SK-N-SH (cell line): ENCODE measurements at regions not wholly inside any gene's neighbourhood (a gene's known extent, or its start where the extent isn't known, plus 50 kb on each side); places are given as distances from the start of the nearest gene placed in this dataset.

ENCODE experiments used
- CTCF ChIA-PET: fragments of 300-600, 350-600 bp; formaldehyde crosslinking; extraction: SDS; loops from one replicate; lab custom pipeline; 2021; lab: Yijun Ruan, JAX
- POLR2A ChIA-PET: fragments of 350-600 bp; sonication (Branson Sonifier 250); formaldehyde crosslinking; extraction: SDS; loops from one replicate; lab custom pipeline; 2020; ENCODE audit warnings: antibody characterized with exemption, inconsistent platforms; lab: Yijun Ruan, JAX
- DNase-seq: peaks from one replicate; pipeline ENCODE4 v3.0.0; 2012
- H2AFZ ChIP-seq: fragments of 200-600 bp; sonication (generic); 2 replicates; pipeline ENCODE4 v1.8.1; 2016; ENCODE audit warnings: antibody characterized with exemption, mild to moderate bottlenecking, low read depth
- H3F3A ChIP-seq: fragments of 200-600 bp; sonication (generic); replicated peaks from 2 replicates; pipeline ENCODE3; 2016; ENCODE audit warnings: antibody characterized with exemption, mild to moderate bottlenecking; ENCODE audit not compliant: insufficient read depth
- H3K27ac ChIP-seq, 2 experiments: fragments of 200-500 bp in 1 of 2; fragments of 200-600 bp in 1 of 2; sonication (Bioruptor generic) in 1 of 2; sonication (generic), shearing (Covaris generic) in 1 of 2; 2 replicates each; pipeline versions ENCODE4 v1.5.1 to v1.6.1; 2014 to 2016; ENCODE audit warnings: low read depth in 2 of 2, inconsistent platforms in 1 of 2, low read length in 1 of 2, mild to moderate bottlenecking in 1 of 2, mixed read lengths in 1 of 2
- H3K27me3 ChIP-seq: fragments of 200-600 bp; sonication (generic), shearing (Covaris generic); 2 replicates; pipeline ENCODE4 v1.6.1; 2016; ENCODE audit warnings: mixed run types; ENCODE audit not compliant: insufficient read depth
- H3K36me3 ChIP-seq, 2 experiments: fragments of 200-500 bp in 1 of 2; fragments of 200-600 bp in 1 of 2; sonication (Bioruptor generic) in 1 of 2; sonication (generic) in 1 of 2; replicated peaks in 1 of 2; 2 replicates each; pipeline versions ENCODE3 to v1.5.1; 2014 to 2016; ENCODE audit warnings: low read length in 1 of 2, mild to moderate bottlenecking in 1 of 2; ENCODE audit not compliant: insufficient read depth in 2 of 2, control insufficient read depth in 1 of 2
- H3K4me1 ChIP-seq, 2 experiments: fragments of 200-500 bp in 1 of 2; fragments of 200-600 bp in 1 of 2; sonication (Bioruptor generic) in 1 of 2; sonication (generic), shearing (Covaris generic) in 1 of 2; 2 replicates each; pipeline versions ENCODE4 v1.5.1 to v1.6.1; 2014 to 2016; ENCODE audit warnings: low read depth in 1 of 2, low read length in 1 of 2, mixed run types in 1 of 2; ENCODE audit not compliant: insufficient read depth in 2 of 2, control insufficient read depth in 1 of 2
- H3K4me2 ChIP-seq: fragments of 200-600 bp; sonication (generic), shearing (Covaris generic); 2 replicates; pipeline ENCODE4 v1.6.1; 2017; ENCODE audit warnings: mixed run types
- H3K4me3 ChIP-seq, 2 experiments: fragments of 200-500 bp in 1 of 2; fragments of 200-600 bp in 1 of 2; sonication (Bioruptor generic) in 1 of 2; sonication (generic), shearing (Covaris generic) in 1 of 2; 2 replicates each; pipeline versions ENCODE4 v1.5.1 to v1.8.1; 2014 to 2016; ENCODE audit warnings: low read depth in 2 of 2, inconsistent platforms in 1 of 2, low read length in 1 of 2, mild to moderate bottlenecking in 1 of 2, mixed read lengths in 1 of 2, moderate library complexity in 1 of 2
- H3K79me2 ChIP-seq: fragments of 200-600 bp; sonication (generic); 2 replicates; pipeline ENCODE4 v1.8.1; 2017; ENCODE audit warnings: mild to moderate bottlenecking; ENCODE audit not compliant: insufficient read depth
- H3K9ac ChIP-seq: fragments of 200-600 bp; sonication (generic); 2 replicates; pipeline ENCODE4 v1.6.1; 2017; ENCODE audit warnings: mixed run types
- H3K9me2 ChIP-seq: fragments of 200-600 bp; sonication (generic); 2 replicates; pipeline ENCODE4 v1.6.1; 2017; ENCODE audit warnings: mixed run types
- H3K9me3 ChIP-seq: fragments of 200-600 bp; sonication (generic); 2 replicates; pipeline ENCODE4 v1.6.1; 2017; ENCODE audit warnings: mixed run types, mild to moderate bottlenecking, moderate library complexity
- H4K20me1 ChIP-seq: fragments of 200-600 bp; sonication (generic); 2 replicates; pipeline ENCODE4 v1.6.1; 2017; ENCODE audit warnings: mild to moderate bottlenecking, mixed run types; ENCODE audit not compliant: insufficient read depth
- ELF1 ChIP-seq: IDR thresholded peaks from 2 replicates; pipeline ENCODE4 v1.4.0; 2012
- EP300 ChIP-seq, 2 experiments: IDR thresholded peaks; 2 replicates each; pipeline versions ENCODE4 v1.4.0 to v1.6.1; 2012; ENCODE audit warnings: borderline replicate concordance in 1 of 2, low read depth in 1 of 2, low read length in 1 of 2
- FOXJ3 ChIP-seq: sonication (generic); formaldehyde crosslinking; IDR thresholded peaks from 2 replicates; pipeline ENCODE4 v1.5.1; 2020; ENCODE audit warnings: mild to moderate bottlenecking, missing genetic modification reagents
- FOXM1 ChIP-seq: IDR thresholded peaks from 2 replicates; pipeline ENCODE4 v1.4.0; 2012; ENCODE audit warnings: low read depth, mild to moderate bottlenecking
- GATA2 ChIP-seq: sonication (generic); formaldehyde crosslinking; IDR thresholded peaks from 2 replicates; pipeline ENCODE4 v1.5.0; 2020; ENCODE audit warnings: mild to moderate bottlenecking, missing genetic modification reagents
- JUND ChIP-seq: IDR thresholded peaks from 2 replicates; pipeline ENCODE4 v1.4.0; 2012
- MEF2A ChIP-seq: IDR thresholded peaks from 2 replicates; pipeline ENCODE4 v1.4.0; 2012; ENCODE audit warnings: low read depth, borderline replicate concordance
- MXI1 ChIP-seq: IDR thresholded peaks from 2 replicates; pipeline ENCODE4 v1.6.1; 2012; ENCODE audit warnings: mild to moderate bottlenecking, low read depth, low read length, improper control_type of control experiment
- NFIC ChIP-seq: IDR thresholded peaks from 2 replicates; pipeline ENCODE4 v1.4.0; 2012; ENCODE audit warnings: borderline replicate concordance
- POLR2AphosphoS5 ChIP-seq: IDR thresholded peaks from 2 replicates; pipeline ENCODE4 v1.6.1; 2012; ENCODE audit warnings: low read depth, low read length
- RAD21 ChIP-seq: IDR thresholded peaks from 2 replicates; pipeline ENCODE4 v1.6.1; 2012; ENCODE audit warnings: mild to moderate bottlenecking, low read length
- RCOR1 ChIP-seq: fragments of 150-350 bp; IDR thresholded peaks from 2 replicates; pipeline ENCODE4 v1.6.1; 2017; ENCODE audit warnings: antibody characterized with exemption, low read length
- REST ChIP-seq: IDR thresholded peaks from 2 replicates; pipeline ENCODE4 v1.6.1; 2012; ENCODE audit warnings: mild to moderate bottlenecking, low read depth, low read length, moderate library complexity
- SIN3A ChIP-seq: IDR thresholded peaks from 2 replicates; pipeline ENCODE4 v1.6.1; 2012; ENCODE audit warnings: low read depth, mild to moderate bottlenecking, low read length, moderate library complexity, borderline replicate concordance
- SMC3 ChIP-seq: IDR thresholded peaks from 2 replicates; pipeline ENCODE4 v1.6.1; 2012; ENCODE audit warnings: low read depth, low read length, improper control_type of control experiment
- TAF1 ChIP-seq: IDR thresholded peaks from 2 replicates; pipeline ENCODE4 v1.6.1; 2012; ENCODE audit warnings: low read depth, mild to moderate bottlenecking, low read length, moderate library complexity, borderline replicate concordance
- TCF12 ChIP-seq: IDR thresholded peaks from 2 replicates; pipeline ENCODE4 v1.4.0; 2012
- TEAD4 ChIP-seq: IDR thresholded peaks from 2 replicates; pipeline ENCODE4 v1.4.0; 2012; ENCODE audit warnings: mild to moderate bottlenecking, borderline replicate concordance; ENCODE audit not compliant: insufficient read depth
- USF2 ChIP-seq: fragments of 150-350 bp; IDR thresholded peaks from 2 replicates; pipeline ENCODE4 v1.6.1; 2017; ENCODE audit warnings: antibody characterized with exemption, low read length, low read depth, borderline replicate concordance
- whole genome bisulfite sequencing: methylation state at CpG from one replicate; pipeline ENCODE4 v1.1.6; 2017; ENCODE audit warnings: low lambda C conversion rate; 5-methylcytosine and 5-hydroxymethylcytosine counted together
- TF ChIP-seq, protein P1 (sequence below): fragments of 200-600 bp; sonication (generic); IDR thresholded peaks from 2 replicates; pipeline ENCODE4 v1.6.1; 2017; ENCODE audit warnings: antibody characterized with exemption, mild to moderate bottlenecking, moderate library complexity
- TF ChIP-seq, protein P2 (sequence below): IDR thresholded peaks from 2 replicates; pipeline ENCODE4 v1.4.0; 2012; ENCODE audit warnings: low read depth, borderline replicate concordance
- TF ChIP-seq, protein P3 (sequence below): IDR thresholded peaks from 2 replicates; pipeline ENCODE4; 2012

GRCh38 chr5:155556700-155557099 is 543.1 kb downstream of the KIF4B start:
- no peaks in the 10 kb centered on the region for H3K79me2 ChIP-seq
- DNase-seq: no peak
- no peak overlapping the region for H3K4me2 ChIP-seq
- H3K9me2 ChIP-seq: no peaks in the 10 kb centered on the region
- ChIA-PET CTCF (no interaction called here), POLR2A (no interaction called here)
- H2AFZ ChIP-seq: no peak overlapping the region
- H3K36me3 ChIP-seq: no peaks in the 10 kb centered on the region
- no peak overlapping the region for H3K27ac ChIP-seq
- H4K20me1 ChIP-seq: no peaks in the 10 kb centered on the region
- H3K9ac ChIP-seq: no peak overlapping the region
- no peaks in the 10 kb centered on the region for H3K9me3 ChIP-seq
- no peaks in the 10 kb centered on the region for H3F3A ChIP-seq
- H3K4me1 ChIP-seq: no peaks in the 10 kb centered on the region
- TF ChIP-seq, protein P1, sequence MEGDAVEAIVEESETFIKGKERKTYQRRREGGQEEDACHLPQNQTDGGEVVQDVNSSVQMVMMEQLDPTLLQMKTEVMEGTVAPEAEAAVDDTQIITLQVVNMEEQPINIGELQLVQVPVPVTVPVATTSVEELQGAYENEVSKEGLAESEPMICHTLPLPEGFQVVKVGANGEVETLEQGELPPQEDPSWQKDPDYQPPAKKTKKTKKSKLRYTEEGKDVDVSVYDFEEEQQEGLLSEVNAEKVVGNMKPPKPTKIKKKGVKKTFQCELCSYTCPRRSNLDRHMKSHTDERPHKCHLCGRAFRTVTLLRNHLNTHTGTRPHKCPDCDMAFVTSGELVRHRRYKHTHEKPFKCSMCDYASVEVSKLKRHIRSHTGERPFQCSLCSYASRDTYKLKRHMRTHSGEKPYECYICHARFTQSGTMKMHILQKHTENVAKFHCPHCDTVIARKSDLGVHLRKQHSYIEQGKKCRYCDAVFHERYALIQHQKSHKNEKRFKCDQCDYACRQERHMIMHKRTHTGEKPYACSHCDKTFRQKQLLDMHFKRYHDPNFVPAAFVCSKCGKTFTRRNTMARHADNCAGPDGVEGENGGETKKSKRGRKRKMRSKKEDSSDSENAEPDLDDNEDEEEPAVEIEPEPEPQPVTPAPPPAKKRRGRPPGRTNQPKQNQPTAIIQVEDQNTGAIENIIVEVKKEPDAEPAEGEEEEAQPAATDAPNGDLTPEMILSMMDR: no peak
- TF ChIP-seq FOXM1 (no peak), EP300 (IDR thresholded peaks at IDR 0.05; ENCODE audit: borderline replicate concordance in 1 of 2, low read depth in 1 of 2, low read length in 1 of 2) (no peak), TEAD4 (no peak), RCOR1 (no peak), TCF12 (no peak), JUND (no peak), GATA2 (CRISPR knock-in tag) (no peak), MXI1 (no peak), SIN3A (no peak), FOXJ3 (CRISPR knock-in tag) (no peak), SMC3 (no peak), ELF1 (no peak), USF2 (no peak), TAF1 (no peak), NFIC (no peak), MEF2A (no peak)
- TF ChIP-seq, protein P2, sequence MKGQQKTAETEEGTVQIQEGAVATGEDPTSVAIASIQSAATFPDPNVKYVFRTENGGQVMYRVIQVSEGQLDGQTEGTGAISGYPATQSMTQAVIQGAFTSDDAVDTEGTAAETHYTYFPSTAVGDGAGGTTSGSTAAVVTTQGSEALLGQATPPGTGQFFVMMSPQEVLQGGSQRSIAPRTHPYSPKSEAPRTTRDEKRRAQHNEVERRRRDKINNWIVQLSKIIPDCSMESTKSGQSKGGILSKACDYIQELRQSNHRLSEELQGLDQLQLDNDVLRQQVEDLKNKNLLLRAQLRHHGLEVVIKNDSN: no peak
- H3K27me3 ChIP-seq: no peaks in the 10 kb centered on the region
- no peak overlapping the region for H3K4me3 ChIP-seq

DNA sequence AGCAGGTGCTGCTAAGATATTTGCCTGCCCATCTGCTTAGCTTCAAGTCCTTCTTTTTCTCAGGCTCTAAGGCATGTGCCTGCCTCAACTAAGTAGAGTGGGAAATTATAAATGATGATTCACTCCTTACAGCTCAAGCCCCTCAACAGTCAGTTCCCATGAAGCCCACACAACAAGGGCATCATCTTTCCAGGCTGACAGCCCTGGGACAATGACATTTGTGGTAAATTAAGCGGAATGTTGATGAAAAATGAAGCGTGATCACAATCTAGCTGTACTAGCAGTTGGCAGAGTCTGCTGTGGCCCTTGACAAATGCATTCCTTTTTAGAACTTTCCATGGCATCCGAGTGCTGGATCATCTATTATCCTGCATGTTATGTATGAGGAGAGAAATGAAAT is 548.6 kb downstream of the KIF4B start:
- CTCF ChIA-PET: no interaction called here
- no peak for DNase-seq
- 22% methylated on average over 3 of the region's 3 CpGs for WGBS
- TF ChIP-seq REST: no peak
- no peak for TF ChIP-seq RAD21
- TF ChIP-seq, protein P3, sequence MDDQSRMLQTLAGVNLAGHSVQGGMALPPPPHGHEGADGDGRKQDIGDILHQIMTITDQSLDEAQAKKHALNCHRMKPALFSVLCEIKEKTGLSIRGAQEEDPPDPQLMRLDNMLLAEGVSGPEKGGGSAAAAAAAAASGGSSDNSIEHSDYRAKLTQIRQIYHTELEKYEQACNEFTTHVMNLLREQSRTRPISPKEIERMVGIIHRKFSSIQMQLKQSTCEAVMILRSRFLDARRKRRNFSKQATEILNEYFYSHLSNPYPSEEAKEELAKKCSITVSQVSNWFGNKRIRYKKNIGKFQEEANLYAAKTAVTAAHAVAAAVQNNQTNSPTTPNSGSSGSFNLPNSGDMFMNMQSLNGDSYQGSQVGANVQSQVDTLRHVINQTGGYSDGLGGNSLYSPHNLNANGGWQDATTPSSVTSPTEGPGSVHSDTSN: no peak
- TF ChIP-seq, protein P2: no peak
- no peak for TF ChIP-seq FOXM1
- TF ChIP-seq TEAD4: no peak
- TF ChIP-seq POLR2AphosphoS5: no peak
- no peak for TF ChIP-seq JUND

More for the DNA sequence above, 548.6 kb downstream of the KIF4B start:
- Histone ChIP-seq H3K4me2 (no peak overlapping the region), H4K20me1 (no peaks in the 10 kb centered on the region), H3K4me3 (no peak overlapping the region), H3K27me3 (no peaks in the 10 kb centered on the region), H3K27ac (no peak overlapping the region), H3K79me2 (no peaks in the 10 kb centered on the region), H2AFZ (no peak overlapping the region), H3F3A (no peaks in the 10 kb centered on the region), H3K9me2 (no peaks in the 10 kb centered on the region), H3K9ac (no peak overlapping the region), H3K9me3 (no peaks in the 10 kb centered on the region), H3K4me1 (no peaks in the 10 kb centered on the region), H3K36me3 (no peaks in the 10 kb centered on the region)
- POLR2A ChIA-PET: no interaction called here
